ENCODE measurements at regions not wholly inside any gene's neighbourhood (a gene's known extent, or its start where the extent isn't known, plus 50 kb on each side); places are given as distances from the start of the nearest gene placed in this dataset.

DNA sequence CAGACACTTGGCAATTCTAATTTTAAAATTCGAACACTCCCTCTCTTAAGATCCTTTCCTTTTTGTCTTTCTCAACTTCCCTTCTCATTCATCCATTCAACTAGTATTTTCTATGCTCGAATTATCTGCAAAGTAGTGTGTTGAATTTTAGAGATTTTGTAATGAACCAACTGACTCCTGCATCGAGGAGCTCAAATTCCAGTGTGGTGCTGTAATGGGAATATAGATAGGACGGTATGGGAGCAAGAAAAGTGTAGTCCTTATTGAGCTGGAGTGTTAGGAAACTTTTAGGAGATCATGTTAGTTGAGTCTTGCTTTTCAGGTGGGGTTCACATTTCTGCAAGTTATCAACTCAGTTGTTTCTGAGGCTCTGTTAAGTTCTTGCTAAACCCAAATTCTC, 897.5 kb downstream of the TTLL7 start:
- TF ChIP-seq, protein P1, sequence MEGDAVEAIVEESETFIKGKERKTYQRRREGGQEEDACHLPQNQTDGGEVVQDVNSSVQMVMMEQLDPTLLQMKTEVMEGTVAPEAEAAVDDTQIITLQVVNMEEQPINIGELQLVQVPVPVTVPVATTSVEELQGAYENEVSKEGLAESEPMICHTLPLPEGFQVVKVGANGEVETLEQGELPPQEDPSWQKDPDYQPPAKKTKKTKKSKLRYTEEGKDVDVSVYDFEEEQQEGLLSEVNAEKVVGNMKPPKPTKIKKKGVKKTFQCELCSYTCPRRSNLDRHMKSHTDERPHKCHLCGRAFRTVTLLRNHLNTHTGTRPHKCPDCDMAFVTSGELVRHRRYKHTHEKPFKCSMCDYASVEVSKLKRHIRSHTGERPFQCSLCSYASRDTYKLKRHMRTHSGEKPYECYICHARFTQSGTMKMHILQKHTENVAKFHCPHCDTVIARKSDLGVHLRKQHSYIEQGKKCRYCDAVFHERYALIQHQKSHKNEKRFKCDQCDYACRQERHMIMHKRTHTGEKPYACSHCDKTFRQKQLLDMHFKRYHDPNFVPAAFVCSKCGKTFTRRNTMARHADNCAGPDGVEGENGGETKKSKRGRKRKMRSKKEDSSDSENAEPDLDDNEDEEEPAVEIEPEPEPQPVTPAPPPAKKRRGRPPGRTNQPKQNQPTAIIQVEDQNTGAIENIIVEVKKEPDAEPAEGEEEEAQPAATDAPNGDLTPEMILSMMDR (IDR thresholded peaks at IDR 0.05): no peak
- no peak for TF ChIP-seq EZH2 (IDR thresholded peaks at IDR 0.05)
- no peak for TF ChIP-seq EZH2phosphoT487 (IDR thresholded peaks at IDR 0.05)
